SK-N-SH treated with all-trans-retinoic acid at 6 μM for 48 hours (cell line): ENCODE measurements at regions not wholly inside any gene's neighbourhood (a gene's known extent, or its start where the extent isn't known, plus 50 kb on each side); places are given as distances from the start of the nearest gene placed in this dataset.
"Not testable (repeated sequence)": the region's sequence is repeated elsewhere in the genome, so short reads cannot be mapped to it uniquely, and the experiment has no call there.

Source experiments
- ATAC-seq: fragments of 200-7000 bp; cut with Tn5 transposase; 3 replicates; pipeline ENCODE4 v1.9.1; 2020; ENCODE audit warnings: mild to moderate bottlenecking, moderate library complexity
- ARNTL ChIP-seq: fragments of 450-650 bp; formaldehyde crosslinking; IDR thresholded peaks from 2 replicates; pipeline ENCODE4 v1.5.0; 2020; ENCODE audit warnings: low read depth, mild to moderate bottlenecking, moderate library complexity, borderline replicate concordance
- BACH2 ChIP-seq: fragments of 250-450 bp; sonication (Bioruptor Pico); IDR thresholded peaks from 2 replicates; pipeline ENCODE4 v1.9.0; 2021; ENCODE audit warnings: mild to moderate bottlenecking, borderline replicate concordance
- CREB5 ChIP-seq: fragments of 250-450 bp; sonication (Bioruptor Pico); IDR thresholded peaks from 2 replicates; pipeline ENCODE4 v1.5.1; 2020; ENCODE audit warnings: low read depth, mild to moderate bottlenecking, moderate library complexity
- CSDC2 ChIP-seq: fragments of 250-450 bp; sonication (Bioruptor Pico); IDR thresholded peaks from 2 replicates; pipeline ENCODE4 v1.5.0; 2020; ENCODE audit warnings: mild to moderate bottlenecking, moderate library complexity
- ESRRG ChIP-seq: fragments of 250-450 bp; sonication (Bioruptor Pico); IDR thresholded peaks from 2 replicates; pipeline ENCODE4 v1.6.1; 2021; ENCODE audit warnings: mild to moderate bottlenecking
- GLIS3 ChIP-seq: fragments of 250-450 bp; sonication (Bioruptor Pico); IDR thresholded peaks from 2 replicates; pipeline ENCODE4 v1.5.0; 2020; ENCODE audit warnings: mild to moderate bottlenecking, moderate library complexity
- OSR1 ChIP-seq: fragments of 250-450 bp; sonication (Bioruptor Pico); IDR thresholded peaks from 2 replicates; pipeline ENCODE4 v1.8.0; 2022; ENCODE audit warnings: moderate library complexity, mild to moderate bottlenecking, inconsistent platforms
- POU6F1 ChIP-seq: fragments of 250-450 bp; sonication (Bioruptor Pico); IDR thresholded peaks from 2 replicates; pipeline ENCODE4 v1.8.0; 2021; ENCODE audit warnings: low read depth, mild to moderate bottlenecking, moderate library complexity, borderline replicate concordance
- PPARA ChIP-seq: fragments of 250-450 bp; sonication (Bioruptor Pico); IDR thresholded peaks from 2 replicates; pipeline ENCODE4 v1.5.0; 2020; ENCODE audit warnings: mild to moderate bottlenecking, borderline replicate concordance
- RARB ChIP-seq: fragments of 250-450 bp; sonication (Bioruptor Pico); IDR thresholded peaks from 2 replicates; pipeline ENCODE4 v1.8.0; 2021; ENCODE audit warnings: mild to moderate bottlenecking, moderate library complexity
- SNAI2 ChIP-seq: fragments of 250-450 bp; sonication (Bioruptor Pico); IDR thresholded peaks from 2 replicates; pipeline ENCODE4 v1.5.0; 2020; ENCODE audit warnings: mild to moderate bottlenecking, moderate library complexity
- TCF4 ChIP-seq: fragments of 250-450 bp; sonication (Bioruptor Pico); IDR thresholded peaks from 2 replicates; pipeline ENCODE4 v1.8.0; 2021; ENCODE audit warnings: mild to moderate bottlenecking, moderate library complexity, borderline replicate concordance
- TOX ChIP-seq: fragments of 250-450 bp; sonication (Bioruptor Pico); IDR thresholded peaks from 2 replicates; pipeline ENCODE4 v1.8.0; 2021; ENCODE audit warnings: mild to moderate bottlenecking, moderate library complexity, borderline replicate concordance
- TSHZ2 ChIP-seq: fragments of 250-450 bp; sonication (Bioruptor Pico); IDR thresholded peaks from 2 replicates; pipeline ENCODE4 v1.5.0; 2020; ENCODE audit warnings: mild to moderate bottlenecking, moderate library complexity
- ZFP3 ChIP-seq: fragments of 250-450 bp; sonication (Bioruptor Pico); IDR thresholded peaks from 2 replicates; pipeline ENCODE4 v1.5.0; 2020; ENCODE audit warnings: mild to moderate bottlenecking, moderate library complexity
- ZFP30 ChIP-seq: fragments of 450-650 bp; formaldehyde crosslinking; IDR thresholded peaks from 2 replicates; pipeline ENCODE4 v1.5.0; 2022; ENCODE audit warnings: mild to moderate bottlenecking, moderate library complexity
- ZNF565 ChIP-seq: fragments of 450-650 bp; formaldehyde crosslinking; conservative IDR thresholded peaks from 2 replicates; pipeline ENCODE4 v1.5.0; 2020; ENCODE audit warnings: low read depth, mild to moderate bottlenecking, moderate library complexity
- ZNF70 ChIP-seq: fragments of 450-650 bp; formaldehyde crosslinking; IDR thresholded peaks from 2 replicates; pipeline ENCODE4 v1.5.0; 2020; ENCODE audit warnings: mild to moderate bottlenecking, moderate library complexity
- ZNF8 ChIP-seq: fragments of 450-650 bp; formaldehyde crosslinking; IDR thresholded peaks from 2 replicates; pipeline ENCODE4 v1.5.0; 2020; ENCODE audit warnings: mild to moderate bottlenecking, moderate library complexity
- TF ChIP-seq, protein P1 (sequence below): fragments of 250-450 bp; sonication (Bioruptor Pico); IDR thresholded peaks from 2 replicates; pipeline ENCODE4 v1.5.1; 2021; ENCODE audit warnings: mild to moderate bottlenecking, moderate library complexity

DNA sequence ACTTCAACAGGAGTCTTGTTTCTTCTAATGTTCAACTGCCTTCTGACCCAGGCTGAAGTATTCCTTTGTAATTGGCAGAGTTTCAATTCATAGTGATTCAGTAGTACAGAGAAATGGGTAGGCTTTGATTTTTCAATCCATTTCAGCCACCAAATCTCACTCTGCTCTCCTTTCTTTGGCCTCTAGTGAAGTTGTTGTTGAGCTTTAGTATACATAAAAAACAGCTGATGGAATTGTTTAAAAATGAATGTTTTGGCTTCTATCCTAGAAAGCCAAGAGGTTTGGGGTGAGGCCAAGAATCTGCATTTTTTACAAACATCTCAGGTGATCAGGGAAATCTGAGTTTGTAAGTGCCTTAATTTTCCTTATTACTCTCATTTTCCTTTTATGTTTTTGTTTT, 182.9 kb upstream of the MAP1B start:
- TF ChIP-seq GLIS3 = no peak
- TF ChIP-seq ZNF70 = no peak
- no peak for TF ChIP-seq PPARA (CRISPR knock-in tag)
- no peak for TF ChIP-seq ESRRG (CRISPR knock-in tag)
- ATAC-seq = peak; percentile 20; the same call in 2 of the 3 replicates

DNA sequence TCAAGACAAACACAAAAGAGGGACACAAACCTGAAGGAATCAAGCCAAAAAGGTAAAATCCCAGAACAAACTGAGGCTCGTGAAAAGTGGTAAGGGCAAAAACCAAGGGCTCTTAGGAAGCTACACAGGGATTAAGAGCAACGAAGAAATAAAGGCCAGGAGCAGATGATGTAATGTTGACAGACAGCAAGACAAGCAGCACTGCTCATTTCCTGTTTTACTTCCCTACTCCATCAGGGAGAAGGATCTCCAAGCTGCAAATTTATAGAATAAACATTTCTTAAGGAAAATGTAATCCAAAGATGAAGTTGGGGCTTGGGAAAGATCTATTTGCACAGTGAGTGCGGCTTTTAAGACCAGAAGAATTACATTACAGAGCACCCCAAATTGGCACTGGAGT, 182.3 kb upstream of the MAP1B start:
- TF ChIP-seq CSDC2 (CRISPR knock-in tag) (no peak), ARNTL (no peak), ZFP30 (CRISPR knock-in tag) (no peak), CREB5 (CRISPR knock-in tag) (no peak), OSR1 (CRISPR knock-in tag) (no peak), SNAI2 (CRISPR knock-in tag) (no peak), ZNF70 (no peak), ZNF565 (no peak), POU6F1 (no peak), ZFP3 (CRISPR knock-in tag) (no peak)
- peak; percentile 67 for ATAC-seq

- TF ChIP-seq BACH2 (CRISPR knock-in tag) = no peak
- peak; percentile 79 for ATAC-seq
These were observed 181.6 kb upstream of the MAP1B start for GRCh38 chr5:71925608-71926091.

DNA sequence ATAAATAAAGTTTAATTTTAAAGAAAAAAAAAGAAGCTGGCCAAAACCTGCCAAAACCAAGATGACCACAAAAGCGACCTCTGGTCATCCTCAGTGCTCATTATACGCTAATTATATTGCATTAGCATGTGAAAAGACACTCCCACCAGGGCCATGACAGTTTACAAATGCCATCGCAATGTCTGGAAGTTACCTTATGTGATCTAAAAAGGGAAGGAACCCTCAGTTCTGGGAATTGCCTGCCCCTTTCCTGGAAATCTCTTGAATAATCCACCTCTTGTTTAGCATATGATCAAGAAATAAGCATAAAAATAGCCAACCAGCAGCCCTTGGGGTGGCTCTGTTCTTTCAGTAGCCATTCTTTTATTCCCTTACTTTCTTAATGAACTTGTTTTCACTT, 178.3 kb upstream of the MAP1B start:
- no peak for TF ChIP-seq BACH2 (CRISPR knock-in tag)
- no peak for TF ChIP-seq PPARA (CRISPR knock-in tag)
- TF ChIP-seq ZNF8 = no peak
- TF ChIP-seq ZNF70 = no peak
- TF ChIP-seq, protein P1, sequence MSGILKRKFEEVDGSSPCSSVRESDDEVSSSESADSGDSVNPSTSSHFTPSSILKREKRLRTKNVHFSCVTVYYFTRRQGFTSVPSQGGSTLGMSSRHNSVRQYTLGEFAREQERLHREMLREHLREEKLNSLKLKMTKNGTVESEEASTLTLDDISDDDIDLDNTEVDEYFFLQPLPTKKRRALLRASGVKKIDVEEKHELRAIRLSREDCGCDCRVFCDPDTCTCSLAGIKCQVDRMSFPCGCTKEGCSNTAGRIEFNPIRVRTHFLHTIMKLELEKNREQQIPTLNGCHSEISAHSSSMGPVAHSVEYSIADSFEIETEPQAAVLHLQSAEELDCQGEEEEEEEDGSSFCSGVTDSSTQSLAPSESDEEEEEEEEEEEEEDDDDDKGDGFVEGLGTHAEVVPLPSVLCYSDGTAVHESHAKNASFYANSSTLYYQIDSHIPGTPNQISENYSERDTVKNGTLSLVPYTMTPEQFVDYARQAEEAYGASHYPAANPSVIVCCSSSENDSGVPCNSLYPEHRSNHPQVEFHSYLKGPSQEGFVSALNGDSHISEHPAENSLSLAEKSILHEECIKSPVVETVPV = no peak
- TF ChIP-seq GLIS3 = no peak
- TF ChIP-seq ZNF565 = no peak
- no peak for TF ChIP-seq ARNTL
- TF ChIP-seq RARB (CRISPR knock-in tag) = no peak
- no peak for TF ChIP-seq TOX (CRISPR knock-in tag)
- TF ChIP-seq CREB5 (CRISPR knock-in tag) = no peak
- no peak for TF ChIP-seq TSHZ2
- no peak for TF ChIP-seq ZFP3 (CRISPR knock-in tag)
- no peak for TF ChIP-seq CSDC2 (CRISPR knock-in tag)
- no peak for TF ChIP-seq ZFP30 (CRISPR knock-in tag)
- no peak for TF ChIP-seq POU6F1
- no peak for TF ChIP-seq SNAI2 (CRISPR knock-in tag)
- no peak for TF ChIP-seq TCF4 (CRISPR knock-in tag)
- no peak for TF ChIP-seq ESRRG (CRISPR knock-in tag)
- no peak for ATAC-seq

GRCh38 chr5:71930554-71930953, 176.7 kb upstream of the MAP1B start:
- ATAC-seq = not testable (repeated sequence)
